BJ (cell line): ENCODE measurements at regions not wholly inside any gene's neighbourhood (a gene's known extent, or its start where the extent isn't known, plus 50 kb on each side); places are given as distances from the start of the nearest gene placed in this dataset.

Source experiments
- CTCF ChIA-PET: fragments of 350-600 bp; formaldehyde crosslinking; extraction: SDS; loops from one replicate; lab custom pipeline; 2021; ENCODE audit warnings: antibody characterized with exemption, inconsistent platforms; lab: Yijun Ruan, JAX
- POLR2A ChIA-PET: fragments of 300-600 bp; sonication (Branson Sonifier 250); formaldehyde crosslinking; extraction: SDS; loops from one replicate; lab custom pipeline; 2021; ENCODE audit warnings: antibody characterized with exemption; lab: Charles Lee
- DNase-seq: peaks from one replicate; pipeline ENCODE4 v3.0.0-alpha.2; 2011; ENCODE audit warnings: low read depth
- H3K27me3 ChIP-seq: 2 replicates; pipeline ENCODE4 v1.6.0; 2011; ENCODE audit warnings: low read length; ENCODE audit not compliant: control insufficient read depth, insufficient read depth
- H3K36me3 ChIP-seq: 2 replicates; pipeline ENCODE4 v1.5.1; 2011; ENCODE audit warnings: low read length; ENCODE audit not compliant: control insufficient read depth, insufficient read depth
- H3K4me3 ChIP-seq: 2 replicates; pipeline ENCODE4 v1.5.1; 2011; ENCODE audit warnings: low read depth, mild to moderate bottlenecking, control low read depth, low read length
- CTCF ChIP-seq: IDR thresholded peaks from 2 replicates; pipeline ENCODE4 v1.5.1; 2011; ENCODE audit warnings: low read depth, mild to moderate bottlenecking, control low read depth, inconsistent platforms, low read length, moderate library complexity; ENCODE audit not compliant: insufficient read depth

DNA sequence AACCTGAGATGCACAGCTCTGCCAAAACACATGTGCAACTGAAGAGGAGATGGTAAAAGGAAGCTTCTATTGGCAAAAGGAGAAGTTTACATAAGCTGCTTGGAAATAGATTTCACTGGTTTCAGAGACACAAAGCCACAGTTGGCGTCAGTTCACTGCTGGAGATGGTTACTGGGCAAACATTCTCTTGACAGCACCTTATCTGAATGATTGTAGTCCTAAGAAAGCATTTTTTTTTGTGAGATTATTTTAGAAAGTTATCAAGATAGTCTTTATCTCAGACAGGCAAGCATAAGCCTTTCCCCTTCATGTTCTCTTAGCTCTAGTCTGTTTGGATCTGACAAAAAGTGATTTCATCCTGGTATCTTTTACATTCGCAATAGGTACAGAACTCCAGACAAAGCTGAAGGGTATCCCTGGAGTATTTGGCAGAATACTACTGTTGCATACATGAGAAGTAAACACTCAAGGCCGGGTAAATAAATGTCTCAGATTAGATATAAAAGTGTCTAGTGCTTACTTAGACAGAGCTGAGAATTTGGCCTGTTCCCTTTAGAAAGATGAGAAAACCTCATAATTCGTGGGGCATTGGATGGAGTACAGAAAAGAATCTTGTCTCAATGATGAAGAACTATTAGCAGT, 1668.0 kb upstream of the NUDT12 start:
- DNase-seq: no peak
- ChIA-PET POLR2A (interaction anchor here (0.6 kb wide), 1 partner anchor 10 kb away, joined by 4 read pairs; no protein-coding TSS in a partner anchor), CTCF (no interaction called here)
- Histone ChIP-seq H3K4me3 (no peak overlapping the region), H3K36me3 (no peaks in the 10 kb centered on the region), H3K27me3 (no peaks in the 10 kb centered on the region)
- TF ChIP-seq CTCF: no peak

- no peaks in the 10 kb centered on the region for H3K27me3 ChIP-seq
- POLR2A ChIA-PET: no interaction called here
- no peaks in the 10 kb centered on the region for H3K36me3 ChIP-seq
- DNase-seq: no peak
- TF ChIP-seq CTCF: no peak
- no peak overlapping the region for H3K4me3 ChIP-seq
- CTCF ChIA-PET: no interaction called here
Observed at GRCh38 chr5:105218018-105218417, 1655.4 kb upstream of the NUDT12 start.

DNA sequence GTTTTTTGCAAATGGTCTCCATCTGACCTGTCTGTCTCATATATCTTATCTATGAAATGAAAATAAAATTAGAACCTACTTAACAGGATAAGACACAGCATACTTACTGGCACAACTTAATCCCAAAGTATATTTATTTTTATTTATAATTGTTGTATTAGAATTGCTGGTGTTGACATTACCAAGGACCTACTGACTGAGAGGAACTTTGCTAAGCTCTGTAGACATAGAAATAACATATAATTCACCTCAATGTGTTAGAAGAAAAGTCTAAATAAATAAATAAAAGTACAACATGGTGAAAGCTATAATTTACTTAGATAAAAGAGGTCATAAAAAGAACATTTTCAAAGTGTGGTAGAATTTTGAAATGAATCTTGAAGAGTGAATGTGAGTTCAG, 1650.5 kb upstream of the NUDT12 start:
- no peak for TF ChIP-seq CTCF
- no peak for DNase-seq
- CTCF ChIA-PET: no interaction called here
- H3K36me3 ChIP-seq: no peaks in the 10 kb centered on the region
- H3K4me3 ChIP-seq: no peak overlapping the region
- POLR2A ChIA-PET: no interaction called here
- H3K27me3 ChIP-seq: no peaks in the 10 kb centered on the region

- POLR2A ChIA-PET: no interaction called here
- DNase-seq: no peak
- TF ChIP-seq CTCF: no peak
- Histone ChIP-seq H3K27me3 (no peaks in the 10 kb centered on the region), H3K4me3 (no peak overlapping the region), H3K36me3 (no peaks in the 10 kb centered on the region)
- CTCF ChIA-PET: no interaction called here
Observed at GRCh38 chr5:105207066-105207465, 1644.5 kb upstream of the NUDT12 start.

GRCh38 chr5:105197531-105197930, 1634.9 kb upstream of the NUDT12 start:
- ChIA-PET CTCF (no interaction called here), POLR2A (no interaction called here)
- Histone ChIP-seq H3K36me3 (no peaks in the 10 kb centered on the region), H3K27me3 (no peaks in the 10 kb centered on the region), H3K4me3 (no peak overlapping the region)
- no peak for TF ChIP-seq CTCF
- no peak for DNase-seq
